GM19397 (cell line): ENCODE measurements at regions not wholly inside any gene's neighbourhood (a gene's known extent, or its start where the extent isn't known, plus 50 kb on each side); places are given as distances from the start of the nearest gene placed in this dataset.

ENCODE experiments used
- ATAC-seq: cut with Tn5 transposase; IDR thresholded peaks from one replicate; pipeline ENCODE4 v1.9.1; 2021; ENCODE audit warnings: mild to moderate bottlenecking, moderate library complexity; ENCODE audit not compliant: unreplicated experiment

DNA sequence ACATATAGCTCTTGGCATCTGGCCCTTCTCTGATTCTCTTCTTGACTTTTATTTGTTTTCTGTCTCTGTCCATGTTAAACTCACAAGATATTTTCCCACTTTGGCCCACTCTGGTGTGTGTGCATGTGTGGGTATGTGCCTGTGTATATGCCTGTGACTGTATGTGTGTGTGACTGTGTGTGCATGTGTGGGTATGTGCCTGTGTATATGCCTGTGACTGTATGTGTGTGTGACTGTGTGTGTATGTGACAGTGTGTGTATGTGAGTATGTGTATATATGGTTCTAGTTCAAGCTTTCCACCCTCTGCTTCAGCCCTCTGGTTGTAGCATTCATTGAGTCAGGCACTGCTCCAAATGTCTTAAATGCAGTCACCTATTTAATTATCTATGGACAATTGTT lies 88.6 kb upstream of the GGTLC1 start:
- no peak for ATAC-seq

- no peak for ATAC-seq
Measured at GRCh38 chr20:24070679-24071078, 82.1 kb upstream of the GGTLC1 start.

DNA sequence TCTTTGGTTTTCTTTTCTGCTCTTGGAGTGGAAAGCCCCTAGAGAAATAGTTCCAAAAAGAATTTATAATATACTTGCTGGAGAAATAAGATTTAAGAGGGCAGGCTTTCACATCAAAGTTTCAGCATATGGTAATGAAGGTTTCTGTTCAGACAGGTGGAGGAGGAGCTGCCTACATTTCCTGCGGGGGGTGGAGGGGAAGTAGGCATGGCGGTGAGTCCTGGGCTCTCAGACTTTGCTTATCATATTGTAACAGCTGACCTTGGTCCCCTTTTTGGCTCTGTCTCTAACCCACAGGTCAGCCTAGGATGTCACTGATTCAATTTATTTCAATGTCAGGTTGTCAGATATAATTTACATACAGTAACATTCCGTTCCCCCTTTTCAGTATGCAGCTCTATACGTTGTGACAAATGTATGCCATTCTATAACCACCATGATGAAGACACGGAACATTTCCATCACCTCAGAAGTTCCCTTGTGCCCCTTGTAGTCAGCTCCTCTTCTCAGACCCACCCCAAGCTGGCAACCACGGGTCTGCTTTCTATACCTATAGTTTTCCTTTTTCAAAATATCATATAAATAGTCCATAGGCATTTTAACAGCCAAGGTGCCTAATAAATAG lies 77.6 kb upstream of the GGTLC1 start:
- ATAC-seq, result no peak

DNA sequence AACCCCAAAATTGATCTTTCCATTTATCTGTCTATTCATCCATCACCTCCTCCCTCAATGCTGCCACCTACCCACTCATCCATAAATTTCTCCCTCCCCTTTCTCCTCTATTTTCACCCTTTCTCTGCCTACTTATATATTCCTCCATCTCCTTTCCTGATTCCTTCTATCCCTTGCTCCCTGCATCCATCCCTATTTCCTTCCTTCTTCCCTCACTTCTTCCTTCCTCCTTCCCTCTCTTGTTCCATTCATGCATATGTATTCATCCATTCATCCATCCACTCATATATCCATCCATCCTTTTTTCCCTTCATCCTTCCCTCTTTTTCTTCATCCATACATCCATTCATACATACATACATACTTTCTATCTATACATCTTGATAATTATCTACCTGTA lies 76.3 kb upstream of the GGTLC1 start:
- ATAC-seq, result no peak

DNA sequence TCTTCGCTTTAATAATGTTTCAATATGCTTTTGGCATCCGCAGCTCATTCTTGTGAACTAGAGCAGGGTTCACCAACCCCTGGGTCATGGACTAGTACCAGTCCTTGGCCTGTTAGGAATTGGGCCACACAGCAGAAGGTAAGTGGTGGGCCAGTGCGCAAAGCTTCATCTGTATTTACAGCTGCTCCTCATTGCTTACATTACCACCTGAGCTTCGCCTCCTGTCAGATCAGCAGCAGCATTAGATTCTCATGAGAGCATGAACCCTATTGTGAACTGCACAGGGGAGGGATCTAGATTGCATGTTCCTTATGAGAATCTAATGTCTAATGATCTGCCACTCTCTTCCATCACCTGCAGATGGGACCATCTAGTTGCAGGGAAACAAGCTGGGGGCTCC lies 75.5 kb upstream of the GGTLC1 start:
- ATAC-seq, result no peak

DNA sequence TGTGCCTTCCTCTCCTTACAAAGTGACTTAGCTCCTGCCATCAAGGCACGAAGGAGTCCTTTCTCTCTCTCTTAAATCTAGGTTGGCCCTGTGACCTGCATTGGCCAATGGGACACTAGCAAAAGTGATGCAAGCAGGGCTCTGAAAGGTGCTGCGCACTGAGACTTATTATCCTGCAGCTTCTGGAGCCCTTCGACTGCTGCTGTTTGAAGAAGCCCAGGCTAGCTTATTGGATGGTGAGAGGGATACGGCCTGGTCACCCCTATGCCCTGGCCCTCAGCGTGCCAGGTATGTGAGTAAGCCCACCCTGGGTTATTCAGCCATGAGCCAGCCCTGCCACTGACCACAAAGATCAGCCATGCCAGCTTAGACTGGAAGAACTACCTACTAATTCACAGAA lies 74.5 kb upstream of the GGTLC1 start:
- ATAC-seq, result no peak

DNA sequence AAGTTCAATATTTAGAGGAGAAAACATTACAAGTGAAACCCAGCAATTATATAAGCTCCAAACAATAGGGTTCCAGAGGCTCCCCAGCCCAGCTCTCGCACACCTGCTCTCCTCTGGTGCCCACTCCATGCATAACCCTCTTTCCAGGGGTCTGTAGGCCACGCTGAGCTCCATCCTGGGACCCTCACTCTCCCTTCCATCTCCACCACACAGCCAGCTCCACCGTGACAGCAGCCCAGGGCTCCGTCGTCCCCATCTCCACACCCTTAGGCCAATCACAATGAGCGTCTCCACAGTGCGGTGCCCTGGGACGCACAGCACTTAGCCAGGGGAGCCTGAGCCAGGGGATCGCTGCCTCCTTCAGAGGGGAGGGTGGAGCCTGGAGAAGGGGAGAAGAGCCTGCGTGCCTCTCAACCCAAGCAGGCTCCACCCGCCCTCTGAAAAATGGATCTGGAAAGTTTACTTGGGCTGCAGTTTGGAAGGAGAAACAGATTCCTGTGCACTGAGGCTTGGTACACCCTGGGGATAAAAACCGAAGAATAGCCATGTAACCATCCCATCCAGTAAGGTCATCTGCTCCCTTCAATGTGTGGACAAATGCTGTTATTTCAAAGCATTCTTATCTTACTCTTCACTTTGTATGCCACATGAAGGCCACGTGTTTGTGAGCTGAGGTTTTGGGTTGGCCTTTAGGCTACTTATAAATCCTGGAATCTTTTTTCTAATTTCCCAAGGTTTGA lies 72.4 kb upstream of the GGTLC1 start:
- ATAC-seq, result no peak

DNA sequence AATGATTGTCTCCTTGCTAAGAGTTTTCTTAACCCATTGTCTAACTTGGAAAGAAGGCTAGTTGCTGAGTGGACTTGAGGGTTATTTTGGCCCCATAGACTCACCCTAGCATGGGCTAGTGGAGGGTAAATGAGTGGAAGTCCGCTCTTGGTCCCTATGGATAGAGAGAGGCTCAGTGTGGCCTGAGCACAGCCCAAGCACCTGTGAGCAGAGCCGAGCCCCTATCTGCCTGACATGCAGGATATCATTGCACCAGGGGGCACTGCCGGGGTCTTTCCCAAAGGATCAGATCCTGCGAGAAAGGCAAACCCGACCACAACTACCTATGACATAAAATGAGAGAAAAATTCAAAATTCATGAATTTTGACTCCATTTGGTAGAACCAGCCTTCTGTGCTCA lies 70.6 kb upstream of the GGTLC1 start:
- ATAC-seq, result no peak

DNA sequence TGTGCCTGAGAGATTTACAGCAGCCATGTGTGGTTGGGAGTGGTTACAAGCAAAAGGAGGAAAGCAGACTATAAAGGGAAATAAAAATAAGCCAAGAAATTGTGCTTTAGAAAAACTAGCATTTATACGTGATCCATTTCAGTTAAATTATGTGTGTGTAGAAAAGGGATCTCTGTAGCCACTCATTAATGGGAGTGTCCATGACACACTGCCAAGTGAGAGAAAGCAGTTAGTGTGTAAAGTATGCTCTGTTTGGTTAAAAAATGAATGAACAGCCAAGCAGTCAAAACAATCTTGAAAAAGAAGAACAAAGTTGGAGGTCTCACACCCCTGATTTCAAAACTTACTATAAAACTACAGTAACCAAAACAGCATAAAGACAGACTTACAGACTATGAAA lies 67.9 kb upstream of the GGTLC1 start:
- ATAC-seq, result no peak

DNA sequence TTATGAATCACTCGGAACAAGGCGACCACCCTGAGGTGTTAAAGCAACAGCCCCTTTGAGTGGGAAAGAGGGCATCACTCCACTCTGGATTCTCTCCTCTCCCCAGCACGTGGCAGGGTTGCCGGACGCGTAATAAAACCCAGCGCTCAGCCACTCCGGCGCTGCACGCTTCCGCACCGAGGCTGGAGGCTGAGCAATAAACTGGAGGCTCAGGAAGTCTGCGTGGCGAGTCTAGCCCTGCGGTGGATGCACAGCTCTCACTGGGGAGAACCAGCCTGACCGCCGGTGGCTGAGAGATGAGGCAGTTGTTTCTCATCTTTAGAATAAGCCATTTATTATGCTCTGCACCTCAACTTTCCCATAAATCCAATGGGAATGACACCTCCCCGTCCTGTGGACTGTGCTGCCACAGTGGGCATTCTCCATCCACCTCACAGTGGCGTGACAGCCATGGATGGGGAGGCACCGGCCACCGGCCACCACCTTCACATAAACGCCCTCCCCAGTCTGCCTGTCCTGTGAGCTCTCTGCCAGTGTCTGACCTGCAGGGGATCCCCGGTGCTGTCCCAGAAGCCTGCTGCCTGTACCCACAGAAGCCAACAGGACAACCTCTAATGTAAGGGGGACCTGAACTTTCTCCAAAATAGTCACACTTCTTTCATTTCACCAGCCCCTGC lies 64.2 kb upstream of the GGTLC1 start:
- no peak for ATAC-seq

GRCh38 chr20:24051160-24051559 lies 62.6 kb upstream of the GGTLC1 start:
- no peak for ATAC-seq

GRCh38 chr20:24050119-24050518 lies 61.5 kb upstream of the GGTLC1 start:
- ATAC-seq, result no peak

- ATAC-seq, result no peak
Measured at GRCh38 chr20:24049081-24049480, 60.5 kb upstream of the GGTLC1 start.

GRCh38 chr20:24048024-24048611 lies 59.5 kb upstream of the GGTLC1 start:
- ATAC-seq, result no peak

- no peak for ATAC-seq
Measured at GRCh38 chr20:24046888-24047287, 58.3 kb upstream of the GGTLC1 start.

GRCh38 chr20:24045621-24046318 lies 57.2 kb upstream of the GGTLC1 start:
- no peak for ATAC-seq

DNA sequence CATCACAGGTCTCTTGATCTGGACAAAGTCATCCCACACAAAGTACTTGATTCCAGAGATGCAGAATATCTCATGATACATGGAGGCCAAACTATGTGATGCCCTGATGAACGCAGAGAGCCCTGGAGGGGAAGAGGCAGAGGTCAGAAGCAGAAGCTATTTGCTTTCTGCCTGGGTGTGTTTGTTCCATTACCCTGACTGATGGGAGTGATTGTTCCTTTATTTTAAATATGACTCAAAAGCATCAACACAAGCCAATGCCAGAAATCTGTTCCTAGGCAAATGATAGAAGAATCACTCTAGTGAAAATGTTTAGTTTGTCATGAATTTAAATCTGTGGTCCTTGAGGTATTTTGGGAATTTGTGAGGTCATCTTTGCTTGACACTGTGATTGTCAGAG lies 54.7 kb upstream of the GGTLC1 start:
- ATAC-seq, result no peak

DNA sequence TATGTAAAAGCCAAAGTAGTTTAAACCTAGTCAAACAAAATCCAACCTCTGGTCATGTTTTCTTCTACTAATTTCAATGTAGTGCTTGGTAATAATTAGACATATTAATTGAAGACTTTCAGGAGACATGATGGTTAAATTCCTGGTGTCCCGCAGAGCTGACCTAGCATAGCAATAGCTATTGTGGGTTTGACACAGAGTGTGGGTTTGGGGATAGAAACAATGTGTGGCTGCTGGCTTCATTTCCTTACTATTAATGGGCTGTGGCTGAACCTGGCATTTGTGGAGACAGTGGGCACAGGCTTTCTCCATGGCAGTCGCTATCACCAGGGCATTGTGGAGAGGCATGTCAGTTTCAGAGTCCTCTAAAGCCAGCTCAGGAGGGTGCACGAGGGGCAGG lies 54.1 kb upstream of the GGTLC1 start:
- no peak for ATAC-seq

GRCh38 chr20:24040896-24041459 lies 52.4 kb upstream of the GGTLC1 start:
- ATAC-seq, result no peak

DNA sequence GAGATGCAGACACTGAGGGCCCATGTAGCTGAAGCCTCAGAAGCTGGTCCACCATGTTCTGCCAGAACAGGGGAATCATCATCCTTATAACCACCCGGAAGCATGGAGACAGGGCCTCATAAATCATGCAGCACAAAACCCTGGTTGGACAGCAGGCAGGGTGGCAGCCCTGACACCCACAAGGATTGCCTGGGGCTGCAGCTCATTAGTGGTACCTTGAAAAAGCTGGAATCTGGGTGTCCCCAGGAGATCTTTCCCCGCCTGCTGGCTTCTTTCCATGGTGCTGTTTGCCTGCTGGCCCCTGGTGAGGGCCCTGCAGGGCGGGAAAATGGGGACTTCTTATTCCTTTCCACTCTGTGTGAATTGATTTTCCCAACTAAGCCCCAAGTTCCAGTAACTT lies 50.6 kb upstream of the GGTLC1 start:
- no peak for ATAC-seq
